Stimulated activated CD4-positive, alpha-beta T cell treated with anti-CD3 and anti-CD28 coated beads, TNF-alpha, amount 100 ng/mL, for 4 hours (primary cell): ENCODE measurements at regions not wholly inside any gene's neighbourhood (a gene's known extent, or its start where the extent isn't known, plus 50 kb on each side); places are given as distances from the start of the nearest gene placed in this dataset.

Experiments used
- DNase-seq, 3 experiments: peaks; one replicate each; pipeline ENCODE4 v3.0.0-alpha.2; 2020; ENCODE audit warnings: low read depth in 3 of 3

DNA sequence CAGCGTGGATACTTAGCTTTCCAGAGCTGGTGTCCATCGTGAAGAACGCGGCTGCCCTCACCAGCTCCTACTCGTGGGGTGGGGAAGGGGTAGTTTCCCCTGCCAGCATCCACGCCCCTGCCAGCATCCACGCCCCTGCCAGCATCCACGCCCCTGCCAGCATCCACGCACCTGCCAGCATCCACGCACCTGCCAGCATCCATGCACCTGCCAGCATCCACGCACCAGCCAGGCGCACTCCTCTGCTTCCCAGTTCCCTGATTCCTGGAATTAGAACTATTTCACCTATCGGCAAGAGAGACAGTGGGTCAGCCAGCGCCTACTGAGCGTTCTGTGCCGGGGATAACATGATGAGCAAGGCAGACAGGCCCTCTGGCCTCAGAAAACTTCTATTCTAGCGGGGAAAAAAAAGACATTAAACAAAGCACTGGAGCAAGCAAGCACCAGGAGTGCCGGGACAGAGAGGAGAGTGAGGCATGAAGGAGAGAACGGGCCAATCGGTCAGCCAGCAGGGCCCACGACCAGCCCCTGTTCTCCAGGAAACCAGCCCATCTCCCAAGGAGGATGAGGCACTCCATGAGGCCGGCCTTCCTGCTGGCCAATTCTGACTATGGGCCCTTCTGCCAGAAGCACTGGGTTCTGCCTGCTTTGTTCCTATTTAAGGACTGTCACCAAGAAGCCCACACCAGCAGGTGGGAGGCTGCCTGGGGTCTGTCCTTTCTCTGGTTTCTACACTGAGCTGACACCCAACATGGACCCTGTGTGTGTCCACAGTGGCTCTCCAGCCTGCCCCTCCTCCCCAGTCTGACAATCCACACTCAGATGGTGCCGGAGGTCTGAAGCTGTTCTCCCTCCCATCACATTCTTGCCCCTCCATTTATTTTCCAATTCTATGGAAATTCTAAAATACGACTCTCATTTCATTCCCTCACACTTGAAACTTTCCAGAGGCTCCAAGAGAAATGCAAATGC, 78.4 kb upstream of the SALL3 start:
- no peak for DNase-seq

- DNase-seq = no peak
These were observed 77.5 kb upstream of the SALL3 start for GRCh38 chr18:78901923-78902794.

GRCh38 chr18:78902795-78903435, 76.7 kb upstream of the SALL3 start:
- DNase-seq = no peak

DNA sequence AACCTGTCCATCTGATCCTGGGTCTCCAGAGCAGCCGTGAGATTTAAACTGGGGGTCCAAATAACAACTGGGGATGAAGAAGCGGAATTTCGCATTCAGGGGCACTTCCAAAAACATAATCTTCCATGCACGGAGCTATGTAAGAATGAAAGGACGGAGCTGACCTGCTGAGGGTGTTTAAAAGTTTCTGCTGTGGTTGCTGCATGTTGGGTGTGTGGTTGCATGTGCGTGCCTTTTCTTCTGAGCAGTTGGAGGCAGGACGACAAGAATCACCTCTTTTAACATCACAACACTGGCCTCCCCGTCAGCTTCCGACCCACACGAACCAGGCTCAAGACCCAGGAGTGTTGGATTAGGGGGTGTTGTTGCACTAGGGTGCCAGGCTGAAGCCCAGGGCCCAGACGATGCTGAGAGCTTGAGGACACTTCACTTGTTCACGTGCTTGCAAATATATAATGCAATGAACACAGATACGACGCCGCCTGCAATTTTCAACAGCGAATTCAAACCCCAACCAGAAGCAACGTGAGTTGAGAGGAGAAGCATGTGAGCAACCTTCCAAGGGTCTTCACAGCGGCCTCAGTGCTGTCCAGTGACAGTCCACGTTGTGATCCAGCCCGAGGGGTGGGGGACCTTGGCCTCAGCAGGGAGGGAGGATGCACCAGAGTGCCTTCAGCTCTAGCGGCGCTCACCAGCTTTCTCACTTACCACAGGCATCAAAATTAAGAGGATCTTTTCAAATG, 76.0 kb upstream of the SALL3 start:
- no peak for DNase-seq

DNA sequence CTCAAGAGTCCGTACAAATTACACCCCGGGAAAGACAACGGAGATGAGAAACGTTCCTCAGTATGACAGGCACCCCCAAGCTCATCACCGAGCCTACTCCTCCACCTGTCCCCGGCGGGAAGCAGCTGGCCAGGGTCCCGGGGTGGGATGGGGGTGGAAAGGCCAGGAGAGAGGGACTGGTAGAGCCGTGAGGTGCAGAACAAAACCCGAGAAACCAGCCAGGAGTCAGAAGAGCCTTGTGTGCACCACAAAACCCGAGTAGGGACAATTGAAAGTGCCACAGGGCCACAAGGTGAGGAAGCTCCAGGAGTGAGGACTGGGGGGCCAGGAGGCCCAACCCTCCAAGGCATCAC, 75.5 kb upstream of the SALL3 start:
- no peak for DNase-seq

- no peak for DNase-seq
These were observed 74.3 kb upstream of the SALL3 start for GRCh38 chr18:78905334-78905733.

DNA sequence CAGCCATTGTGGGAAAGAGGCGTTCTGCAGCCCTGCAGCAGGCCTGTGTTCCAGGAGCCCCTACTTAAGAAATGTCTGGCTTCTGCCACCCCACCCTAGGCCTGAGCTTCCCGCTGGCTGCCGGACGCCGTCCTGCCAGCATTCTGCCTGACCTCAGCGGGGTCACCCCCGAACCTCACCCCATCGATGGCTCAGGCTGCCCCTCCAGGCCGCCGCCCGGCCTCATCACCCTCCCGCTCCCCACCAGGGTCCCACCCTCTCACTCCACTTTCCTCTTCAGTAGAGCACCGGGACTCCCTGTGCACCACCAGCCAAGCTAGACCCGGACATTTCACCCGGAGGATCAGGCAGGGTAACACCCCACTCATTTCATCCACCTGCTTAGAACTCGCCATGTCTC, 73.6 kb upstream of the SALL3 start:
- DNase-seq = no peak

DNA sequence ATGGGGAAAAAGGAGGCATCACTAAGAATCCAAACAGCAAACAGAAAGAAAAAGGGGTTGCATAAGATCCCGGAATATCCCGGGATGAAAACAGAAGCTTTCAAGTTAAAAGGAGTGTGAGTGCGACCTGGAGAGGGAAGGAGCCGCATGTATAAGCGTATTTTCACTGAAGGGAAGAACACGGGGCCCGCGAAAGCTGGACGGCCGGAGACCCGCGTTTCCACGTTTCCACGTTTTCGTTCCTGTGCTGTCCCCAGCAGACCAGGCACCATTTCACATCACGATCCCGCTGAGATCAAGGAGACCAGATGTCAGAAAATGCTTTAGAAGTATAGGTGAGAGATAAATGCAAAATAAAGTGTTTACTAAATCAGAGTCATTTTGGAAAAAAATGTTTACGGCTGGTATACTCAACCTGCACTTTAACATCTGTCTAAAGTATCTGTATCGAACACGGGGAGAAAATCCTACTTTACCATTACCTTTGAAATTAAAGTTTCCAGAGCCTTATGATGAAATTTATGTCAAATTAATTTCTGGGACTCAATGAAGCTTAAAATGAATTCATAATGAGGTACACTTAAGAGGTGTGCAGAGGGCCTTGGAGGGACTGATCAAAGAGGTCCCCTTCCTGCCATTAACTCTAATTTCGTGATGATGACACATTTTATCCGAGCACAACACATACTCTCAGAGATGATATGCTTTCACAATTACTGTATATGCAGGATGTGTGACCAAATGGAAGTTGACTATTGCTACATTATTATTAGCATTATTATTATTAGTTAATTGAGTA, 71.0 kb upstream of the SALL3 start:
- no peak for DNase-seq

- DNase-seq = no peak
These were observed 67.8 kb upstream of the SALL3 start for GRCh38 chr18:78911751-78912283.

DNA sequence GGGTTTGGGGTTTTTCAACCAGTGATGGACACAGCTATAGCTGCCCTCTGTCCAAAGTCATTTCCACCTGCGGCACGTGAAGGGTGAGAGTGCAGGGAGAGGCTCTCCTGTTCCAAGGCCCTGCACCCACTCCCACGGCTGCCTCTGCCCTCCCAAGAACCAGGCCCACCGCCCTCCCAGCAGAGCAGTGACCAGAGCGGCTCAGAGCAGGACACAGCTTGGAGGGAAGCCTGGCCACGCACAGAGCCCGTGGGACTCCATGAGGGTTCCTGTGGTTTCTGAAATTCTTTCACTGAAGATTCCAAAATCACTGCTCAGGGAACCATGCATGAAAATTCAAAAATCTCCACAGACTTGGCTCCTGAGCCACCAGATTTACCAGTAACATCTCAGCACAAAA, 67.3 kb upstream of the SALL3 start:
- DNase-seq = no peak

- DNase-seq = no peak
These were observed 66.8 kb upstream of the SALL3 start for GRCh38 chr18:78912844-78913243.

DNA sequence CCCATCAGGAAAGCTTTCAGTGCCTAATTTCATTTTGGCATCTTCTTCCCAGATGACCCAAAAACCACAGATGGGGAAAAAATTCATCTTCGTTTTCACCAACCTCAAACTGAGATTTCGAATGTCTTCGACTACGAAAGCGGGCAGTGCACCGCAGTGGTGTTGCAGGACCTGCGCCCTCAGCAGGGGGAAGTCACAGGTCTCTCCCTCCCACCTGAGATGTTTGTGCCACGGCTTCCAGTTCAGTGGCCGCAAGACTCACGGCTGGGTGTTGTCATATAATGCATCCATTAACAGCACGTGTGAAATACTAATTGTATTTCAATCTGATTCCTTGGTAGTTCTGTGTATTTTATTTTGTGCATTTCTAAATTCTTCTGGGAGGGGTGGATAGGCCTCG, 66.2 kb upstream of the SALL3 start:
- DNase-seq = no peak

DNA sequence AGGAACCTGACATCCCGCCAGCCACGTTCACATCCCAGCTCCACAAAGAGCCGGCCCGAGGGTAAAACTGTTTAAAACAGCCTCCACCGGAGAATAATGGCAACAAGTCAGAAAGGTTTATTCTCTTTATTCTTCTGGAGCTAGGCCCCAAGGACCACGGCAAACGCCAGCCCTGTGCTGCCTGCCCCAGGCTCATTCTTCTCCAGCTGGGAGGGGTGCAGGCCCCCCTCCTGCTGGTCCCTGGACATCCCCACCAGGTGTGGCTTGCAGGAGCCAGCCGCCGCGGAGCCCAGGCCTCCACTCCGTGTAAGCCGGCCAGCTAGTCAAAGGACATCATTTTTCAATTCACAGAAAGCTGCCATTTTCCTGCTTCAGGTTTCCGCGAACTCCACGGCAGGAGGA, 65.8 kb upstream of the SALL3 start:
- DNase-seq = no peak

- DNase-seq = no peak
These were observed 65.2 kb upstream of the SALL3 start for GRCh38 chr18:78914249-78914935.

- no peak for DNase-seq
These were observed 64.1 kb upstream of the SALL3 start for GRCh38 chr18:78915446-78916008.

GRCh38 chr18:78918707-78919106, 60.9 kb upstream of the SALL3 start:
- no peak for DNase-seq

GRCh38 chr18:78919956-78920355, 59.7 kb upstream of the SALL3 start:
- no peak for DNase-seq

- DNase-seq = no peak
These were observed 59.0 kb upstream of the SALL3 start for GRCh38 chr18:78920456-78921138.

GRCh38 chr18:78922856-78923255, 56.8 kb upstream of the SALL3 start:
- no peak for DNase-seq
